HEK293T (cell line): ENCODE measurements at regions not wholly inside any gene's neighbourhood (a gene's known extent, or its start where the extent isn't known, plus 50 kb on each side); places are given as distances from the start of the nearest gene placed in this dataset.

Experiments used
- CTCF ChIA-PET: fragments of 350-600 bp; formaldehyde crosslinking; extraction: SDS; loops from one replicate; lab custom pipeline; 2021; ENCODE audit warnings: antibody characterized with exemption, inconsistent platforms; lab: Yijun Ruan, JAX
- POLR2A ChIA-PET: fragments of 350-600 bp; formaldehyde crosslinking; extraction: SDS; loops from one replicate; lab custom pipeline; 2020; ENCODE audit warnings: antibody characterized with exemption, inconsistent platforms; lab: Yijun Ruan, JAX
- DNase-seq: peaks from one replicate; pipeline ENCODE4 v3.0.0; 2012; ENCODE audit warnings: mixed read lengths; ENCODE audit errors: extremely low spot score
- ARNT ChIP-seq: fragments of 450-650 bp; IDR thresholded peaks from 2 replicates; pipeline ENCODE4 v1.6.1; 2017; ENCODE audit warnings: mild to moderate bottlenecking
- BHLHE40 ChIP-seq: fragments of 450-650 bp; IDR thresholded peaks from 2 replicates; pipeline ENCODE4 v1.6.1; 2016; ENCODE audit warnings: mild to moderate bottlenecking, moderate library complexity, borderline replicate concordance
- CTBP1 ChIP-seq: fragments of 450-650 bp; IDR thresholded peaks from 2 replicates; pipeline ENCODE4 v1.6.1; 2016; ENCODE audit warnings: borderline replicate concordance
- ELF4 ChIP-seq: fragments of 450-650 bp; IDR thresholded peaks from 2 replicates; pipeline ENCODE4 v1.6.1; 2017; ENCODE audit warnings: antibody characterized with exemption
- FOXA1 ChIP-seq: fragments of 450-650 bp; IDR thresholded peaks from 2 replicates; pipeline ENCODE4 v1.6.1; 2016; ENCODE audit warnings: mild to moderate bottlenecking
- FOXK2 ChIP-seq: fragments of 450-650 bp; IDR thresholded peaks from 2 replicates; pipeline ENCODE4 v1.6.1; 2016; ENCODE audit warnings: mild to moderate bottlenecking
- FOXM1 ChIP-seq: fragments of 450-650 bp; IDR thresholded peaks from 2 replicates; pipeline ENCODE4 v1.6.1; 2017; ENCODE audit warnings: mild to moderate bottlenecking, borderline replicate concordance
- HDGF ChIP-seq: fragments of 450-650 bp; IDR thresholded peaks from 2 replicates; pipeline ENCODE4 v1.6.1; 2017; ENCODE audit warnings: antibody characterized with exemption, borderline replicate concordance
- L3MBTL2 ChIP-seq: fragments of 450-650 bp; conservative IDR thresholded peaks from 2 replicates; pipeline ENCODE4 v1.6.1; 2016; ENCODE audit warnings: mild to moderate bottlenecking
- LEF1 ChIP-seq: fragments of 450-650 bp; IDR thresholded peaks from 2 replicates; pipeline ENCODE4 v1.6.1; 2017; ENCODE audit warnings: mild to moderate bottlenecking, borderline replicate concordance
- NFRKB ChIP-seq: fragments of 450-650 bp; IDR thresholded peaks from 2 replicates; pipeline ENCODE4 v1.6.1; 2016; ENCODE audit warnings: mild to moderate bottlenecking, moderate library complexity
- PKNOX1 ChIP-seq: fragments of 450-650 bp; IDR thresholded peaks from 2 replicates; pipeline ENCODE4 v1.6.1; 2016
- SP1 ChIP-seq: fragments of 450-650 bp; IDR thresholded peaks from 2 replicates; pipeline ENCODE4 v1.6.1; 2017
- SUZ12 ChIP-seq: fragments of 450-650 bp; IDR thresholded peaks from 2 replicates; pipeline ENCODE4 v1.6.1; 2016; ENCODE audit warnings: mild to moderate bottlenecking
- TARDBP ChIP-seq: fragments of 450-650 bp; IDR thresholded peaks from 2 replicates; pipeline ENCODE4 v1.6.1; 2016
- ZNF384 ChIP-seq: fragments of 450-650 bp; IDR thresholded peaks from 2 replicates; pipeline ENCODE4 v1.6.1; 2016

GRCh38 chr2:120501591-120501990, 155.7 kb downstream of the INHBB start:
- no peak for DNase-seq
- CTCF ChIA-PET: no interaction called here
- TF ChIP-seq ARNT: no peak
- no peak for TF ChIP-seq TARDBP
- POLR2A ChIA-PET: no interaction called here

GRCh38 chr2:120502357-120502756, 156.4 kb downstream of the INHBB start:
- TF ChIP-seq FOXK2 (no peak), FOXA1 (no peak), TARDBP (no peak), HDGF (no peak), L3MBTL2 (no peak), BHLHE40 (no peak)
- no peak for DNase-seq
- ChIA-PET CTCF (no interaction called here), POLR2A (no interaction called here)

GRCh38 chr2:120502761-120503160, 156.8 kb downstream of the INHBB start:
- CTCF ChIA-PET: no interaction called here

GRCh38 chr2:120503206-120503792, 157.4 kb downstream of the INHBB start:
- no peak for TF ChIP-seq HDGF
- no peak for TF ChIP-seq ELF4
- TF ChIP-seq L3MBTL2: no peak
- no peak for TF ChIP-seq LEF1
- no peak for TF ChIP-seq SP1
- POLR2A ChIA-PET: no interaction called here

More at GRCh38 chr2:120502761-120503160, 156.8 kb downstream of the INHBB start:
- no peak for DNase-seq
- POLR2A ChIA-PET: no interaction called here
- TF ChIP-seq L3MBTL2: no peak
- no peak for TF ChIP-seq PKNOX1
- TF ChIP-seq SUZ12: no peak
- no peak for TF ChIP-seq FOXK2
- TF ChIP-seq LEF1: no peak
- no peak for TF ChIP-seq BHLHE40

GRCh38 chr2:120503793-120504571, 158.0 kb downstream of the INHBB start:
- no peak for DNase-seq
- TF ChIP-seq PKNOX1 (peak; percentile 23; the same call in 1 of the 2 replicates), TARDBP (no peak), CTBP1 (no peak), ARNT (no peak)
- POLR2A ChIA-PET: no interaction called here
- CTCF ChIA-PET: no interaction called here

More at GRCh38 chr2:120503206-120503792, 157.4 kb downstream of the INHBB start:
- CTCF ChIA-PET: no interaction called here
- DNase-seq: no peak

GRCh38 chr2:120504936-120505705, 159.2 kb downstream of the INHBB start:
- ChIA-PET POLR2A (no interaction called here), CTCF (no interaction called here)
- no peak for DNase-seq
- no peak for TF ChIP-seq TARDBP
- no peak for TF ChIP-seq SP1
- no peak for TF ChIP-seq L3MBTL2

GRCh38 chr2:120508567-120509041, 162.7 kb downstream of the INHBB start:
- POLR2A ChIA-PET: no interaction called here
- no peak for DNase-seq
- CTCF ChIA-PET: interaction anchor here (0.6 to 1.2 kb wide), 2 partner anchors 165 to 474 kb away, joined by 3 read pairs; no protein-coding TSS in a partner anchor
- TF ChIP-seq ELF4: no peak
- no peak for TF ChIP-seq FOXK2
- no peak for TF ChIP-seq ARNT
- no peak for TF ChIP-seq BHLHE40
- no peak for TF ChIP-seq HDGF
- TF ChIP-seq ZNF384: no peak
- no peak for TF ChIP-seq L3MBTL2
- no peak for TF ChIP-seq SUZ12
- no peak for TF ChIP-seq LEF1
- no peak for TF ChIP-seq FOXA1
- no peak for TF ChIP-seq NFRKB
- no peak for TF ChIP-seq CTBP1
- no peak for TF ChIP-seq TARDBP
- no peak for TF ChIP-seq PKNOX1
- no peak for TF ChIP-seq FOXM1
- TF ChIP-seq SP1: no peak
